GM18907 (cell line): ENCODE measurements at regions not wholly inside any gene's neighbourhood (a gene's known extent, or its start where the extent isn't known, plus 50 kb on each side); places are given as distances from the start of the nearest gene placed in this dataset.
"Not testable (repeated sequence)": the region's sequence is repeated elsewhere in the genome, so short reads cannot be mapped to it uniquely, and the experiment has no call there.

Experiments
- ATAC-seq: cut with Tn5 transposase; IDR thresholded peaks from one replicate; pipeline ENCODE4 v1.9.1; 2021; ENCODE audit warnings: mild to moderate bottlenecking, moderate library complexity; ENCODE audit not compliant: unreplicated experiment

GRCh38 chr2:54040250-54040649 lies 69.5 kb upstream of the PSME4 start:
- no peak for ATAC-seq

GRCh38 chr2:54038835-54039234 lies 68.0 kb upstream of the PSME4 start:
- ATAC-seq = no peak

- not testable (repeated sequence) for ATAC-seq
Measured at GRCh38 chr2:54031288-54031687, 60.5 kb upstream of the PSME4 start.

GRCh38 chr2:54030806-54031205 lies 60.0 kb upstream of the PSME4 start:
- ATAC-seq = no peak

GRCh38 chr2:54030396-54030741 lies 59.6 kb upstream of the PSME4 start:
- ATAC-seq = no peak

- no peak for ATAC-seq
Measured at GRCh38 chr2:54029721-54030395, 59.1 kb upstream of the PSME4 start.

GRCh38 chr2:54025463-54026075 lies 54.8 kb upstream of the PSME4 start:
- ATAC-seq = not testable (repeated sequence)

- ATAC-seq = no peak
Measured at GRCh38 chr2:54024576-54024975, 53.8 kb upstream of the PSME4 start.

GRCh38 chr2:54021702-54022101 lies 50.9 kb upstream of the PSME4 start:
- no peak for ATAC-seq

- ATAC-seq = no peak
Measured at GRCh38 chr2:54020793-54021414, 50.1 kb upstream of the PSME4 start.
